OCI-LY7 (cell line): ENCODE measurements at regions not wholly inside any gene's neighbourhood (a gene's known extent, or its start where the extent isn't known, plus 50 kb on each side); places are given as distances from the start of the nearest gene placed in this dataset.

ENCODE experiments used
- BruUV-seq: library from RNA; stranded (reverse); fragments of 400-500 nt; replicated peaks from 2 replicates; lab custom pipeline; 2021; lab: Mats Ljungman, UMichigan
- CTCF ChIA-PET: fragments of 300-600 bp; sonication (Branson Sonifier 250); formaldehyde crosslinking; loops from one replicate; lab custom pipeline; 2022; ENCODE audit warnings: antibody characterized with exemption; ENCODE audit not compliant: unreplicated experiment; lab: Charles Lee
- POLR2A ChIA-PET: fragments of 300-600 bp; sonication (Branson Sonifier 250); formaldehyde crosslinking; loops from one replicate; lab custom pipeline; 2022; ENCODE audit warnings: antibody characterized with exemption; lab: Charles Lee
- DNase-seq: peaks from one replicate; pipeline ENCODE4 v3.0.0-alpha.2; 2015; ENCODE audit warnings: low spot score
- H2AFZ ChIP-seq: fragments of 200-600 bp; sonication (generic), shearing (Covaris generic); 2 replicates; pipeline ENCODE4 v1.6.1; 2014; ENCODE audit warnings: mild to moderate bottlenecking, antibody characterized with exemption, low read length, moderate library complexity
- H3K27ac ChIP-seq: fragments of 200-600 bp; sonication (generic); 2 replicates; pipeline ENCODE4 v1.5.1; 2014; ENCODE audit warnings: mixed run types, low read depth, mild to moderate bottlenecking, moderate library complexity, low read length, inconsistent platforms; ENCODE audit not compliant: poor library complexity, severe bottlenecking
- H3K36me3 ChIP-seq: fragments of 200-600 bp; sonication (generic); 2 replicates; pipeline ENCODE4 v1.6.1; 2014; ENCODE audit warnings: mild to moderate bottlenecking, antibody characterized with exemption, low read length, moderate library complexity, mixed read lengths; ENCODE audit not compliant: insufficient read depth
- H3K4me1 ChIP-seq: fragments of 200-600 bp; sonication (generic); 2 replicates; pipeline ENCODE4 v1.5.1; 2014; ENCODE audit warnings: mild to moderate bottlenecking, low read length; ENCODE audit not compliant: insufficient read depth, poor library complexity, severe bottlenecking
- H3K4me2 ChIP-seq: fragments of 200-600 bp; sonication (generic); 2 replicates; pipeline ENCODE4 v1.6.1; 2014; ENCODE audit warnings: mild to moderate bottlenecking, low read length
- H3K4me3 ChIP-seq: fragments of 200-600 bp; sonication (generic); 2 replicates; pipeline ENCODE4 v1.5.1; 2014; ENCODE audit warnings: mild to moderate bottlenecking, low read depth, low read length; ENCODE audit not compliant: poor library complexity, severe bottlenecking
- H3K79me2 ChIP-seq: fragments of 200-600 bp; sonication (generic); 2 replicates; pipeline ENCODE4 v1.6.1; 2016; ENCODE audit warnings: low read depth, mild to moderate bottlenecking, low read length, moderate library complexity, mixed read lengths; ENCODE audit not compliant: insufficient read depth
- H3K9me2 ChIP-seq: fragments of 200-600 bp; sonication (generic); 2 replicates; pipeline ENCODE4 v1.6.1; 2016; ENCODE audit warnings: mild to moderate bottlenecking, low read length, mixed read lengths; ENCODE audit not compliant: insufficient read depth
- H3K9me3 ChIP-seq: fragments of 200-600 bp; sonication (generic); 2 replicates; pipeline ENCODE4 v1.6.1; 2014; ENCODE audit warnings: mild to moderate bottlenecking, mixed run types, low read length, mixed read lengths
- H4K20me1 ChIP-seq: fragments of 200-600 bp; sonication (generic); 2 replicates; pipeline ENCODE4 v1.6.1; 2014; ENCODE audit warnings: mild to moderate bottlenecking, antibody characterized with exemption, low read length, moderate library complexity, mixed read lengths; ENCODE audit not compliant: insufficient read depth
- CTCF ChIP-seq: fragments of 200-600 bp; sonication (generic); conservative IDR thresholded peaks from 2 replicates; pipeline ENCODE4 v1.5.1; 2014; ENCODE audit warnings: mild to moderate bottlenecking, antibody characterized with exemption, low read length, moderate library complexity, mixed read lengths
- EZH2phosphoT487 ChIP-seq: fragments of 200-600 bp; sonication (generic); IDR thresholded peaks from 2 replicates; pipeline ENCODE4 v1.6.1; 2018; ENCODE audit warnings: low read depth, borderline replicate concordance, mild to moderate bottlenecking, mixed run types, antibody characterized with exemption, low read length, moderate library complexity, mixed read lengths
- intact Hi-C: fragments of 100-400 bp; cut with micrococcal nuclease; formaldehyde crosslinking; loops from one replicate; pipeline ENCODE4 v1.10.0; 2022; ENCODE audit not compliant: unreplicated experiment

GRCh38 chr22:47433627-47434026 is 671.2 kb downstream of the TBC1D22A start:
- no peak for TF ChIP-seq CTCF
- no peak for TF ChIP-seq EZH2phosphoT487
- H3K36me3 ChIP-seq, result no peaks in the 10 kb centered on the region
- H3K79me2 ChIP-seq, result no peaks in the 10 kb centered on the region
- no peaks in the 10 kb centered on the region for H3K4me1 ChIP-seq
- BruUV-seq, result no TSS peak
- no peaks in the 10 kb centered on the region for H3K9me2 ChIP-seq
- ChIA-PET POLR2A (no interaction called here), CTCF (no interaction called here)
- no peak for DNase-seq
- H2AFZ ChIP-seq, result no peak overlapping the region
- H3K4me2 ChIP-seq, result no peak overlapping the region
- H3K4me3 ChIP-seq, result no peak overlapping the region
- no peaks in the 10 kb centered on the region for H4K20me1 ChIP-seq
- intact Hi-C loops, result no loop called here
- no peaks in the 10 kb centered on the region for H3K9me3 ChIP-seq
- no peak overlapping the region for H3K27ac ChIP-seq

- Histone ChIP-seq H3K4me3 (no peak overlapping the region), H3K4me2 (no peak overlapping the region), H4K20me1 (no peaks in the 10 kb centered on the region), H3K9me3 (no peaks in the 10 kb centered on the region), H3K79me2 (no peaks in the 10 kb centered on the region), H3K36me3 (no peaks in the 10 kb centered on the region), H3K4me1 (no peaks in the 10 kb centered on the region), H3K27ac (no peak overlapping the region), H3K9me2 (no peaks in the 10 kb centered on the region), H2AFZ (no peak overlapping the region)
- TF ChIP-seq EZH2phosphoT487, result no peak
- no peak for TF ChIP-seq CTCF
- intact Hi-C loops, result no loop called here
- DNase-seq, result no peak
- POLR2A ChIA-PET, result no interaction called here
- BruUV-seq, result no TSS peak
- CTCF ChIA-PET, result no interaction called here
Measured at GRCh38 chr22:47432683-47433082, 670.2 kb downstream of the TBC1D22A start.

- no TSS peak for BruUV-seq
- Histone ChIP-seq H3K27ac (no peak overlapping the region), H3K36me3 (no peaks in the 10 kb centered on the region), H3K9me2 (no peaks in the 10 kb centered on the region), H3K4me1 (no peaks in the 10 kb centered on the region), H4K20me1 (no peaks in the 10 kb centered on the region), H3K9me3 (no peaks in the 10 kb centered on the region), H2AFZ (no peak overlapping the region), H3K79me2 (no peaks in the 10 kb centered on the region), H3K4me3 (no peak overlapping the region), H3K4me2 (no peak overlapping the region)
- ChIA-PET POLR2A (no interaction called here), CTCF (no interaction called here)
- intact Hi-C loops, result no loop called here
- TF ChIP-seq EZH2phosphoT487, result no peak
- TF ChIP-seq CTCF, result no peak
- no peak for DNase-seq
Measured at GRCh38 chr22:47423861-47424820, 661.7 kb downstream of the TBC1D22A start.
